ENCODE measurements at regions not wholly inside any gene's neighbourhood (a gene's known extent, or its start where the extent isn't known, plus 50 kb on each side); places are given as distances from the start of the nearest gene placed in this dataset.

GRCh38 chr9:73046769-73047168 lies 93.9 kb upstream of the ALDH1A1 start:
- TF ChIP-seq, protein P1, sequence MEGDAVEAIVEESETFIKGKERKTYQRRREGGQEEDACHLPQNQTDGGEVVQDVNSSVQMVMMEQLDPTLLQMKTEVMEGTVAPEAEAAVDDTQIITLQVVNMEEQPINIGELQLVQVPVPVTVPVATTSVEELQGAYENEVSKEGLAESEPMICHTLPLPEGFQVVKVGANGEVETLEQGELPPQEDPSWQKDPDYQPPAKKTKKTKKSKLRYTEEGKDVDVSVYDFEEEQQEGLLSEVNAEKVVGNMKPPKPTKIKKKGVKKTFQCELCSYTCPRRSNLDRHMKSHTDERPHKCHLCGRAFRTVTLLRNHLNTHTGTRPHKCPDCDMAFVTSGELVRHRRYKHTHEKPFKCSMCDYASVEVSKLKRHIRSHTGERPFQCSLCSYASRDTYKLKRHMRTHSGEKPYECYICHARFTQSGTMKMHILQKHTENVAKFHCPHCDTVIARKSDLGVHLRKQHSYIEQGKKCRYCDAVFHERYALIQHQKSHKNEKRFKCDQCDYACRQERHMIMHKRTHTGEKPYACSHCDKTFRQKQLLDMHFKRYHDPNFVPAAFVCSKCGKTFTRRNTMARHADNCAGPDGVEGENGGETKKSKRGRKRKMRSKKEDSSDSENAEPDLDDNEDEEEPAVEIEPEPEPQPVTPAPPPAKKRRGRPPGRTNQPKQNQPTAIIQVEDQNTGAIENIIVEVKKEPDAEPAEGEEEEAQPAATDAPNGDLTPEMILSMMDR (IDR thresholded peaks at IDR 0.05; ENCODE audit: insufficient read depth, low read length, poor library complexity, severe bottlenecking): no peak
- TF ChIP-seq EZH2phosphoT487 (conservative IDR thresholded peaks at IDR 0.05; ENCODE audit: low read length): no peak

Data from SU-DHL-6 (cell line).